ENCODE measurements at regions not wholly inside any gene's neighbourhood (a gene's known extent, or its start where the extent isn't known, plus 50 kb on each side); places are given as distances from the start of the nearest gene placed in this dataset.
"Not testable (repeated sequence)": the region's sequence is repeated elsewhere in the genome, so short reads cannot be mapped to it uniquely, and the experiment has no call there.

DNA sequence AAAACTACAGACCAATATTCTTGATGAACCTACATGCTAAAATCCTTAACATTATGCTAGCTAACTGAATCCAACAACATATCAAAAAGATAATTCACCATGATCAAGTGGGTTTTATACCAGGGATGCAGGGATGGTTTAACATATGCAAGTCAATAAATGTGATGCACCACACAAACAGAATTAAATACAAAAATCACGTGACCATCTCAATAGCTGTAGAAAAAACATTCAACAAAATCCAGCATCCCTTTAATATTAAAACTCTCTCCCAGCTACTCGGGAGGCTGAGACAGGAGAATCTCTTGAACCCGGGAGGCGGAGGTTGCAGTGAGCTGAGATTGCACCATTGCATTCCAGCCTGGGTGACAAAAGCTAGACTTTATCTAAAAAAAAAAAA, 1056.8 kb downstream of the TSN start:
- DNase-seq, result not testable (repeated sequence)

DNA sequence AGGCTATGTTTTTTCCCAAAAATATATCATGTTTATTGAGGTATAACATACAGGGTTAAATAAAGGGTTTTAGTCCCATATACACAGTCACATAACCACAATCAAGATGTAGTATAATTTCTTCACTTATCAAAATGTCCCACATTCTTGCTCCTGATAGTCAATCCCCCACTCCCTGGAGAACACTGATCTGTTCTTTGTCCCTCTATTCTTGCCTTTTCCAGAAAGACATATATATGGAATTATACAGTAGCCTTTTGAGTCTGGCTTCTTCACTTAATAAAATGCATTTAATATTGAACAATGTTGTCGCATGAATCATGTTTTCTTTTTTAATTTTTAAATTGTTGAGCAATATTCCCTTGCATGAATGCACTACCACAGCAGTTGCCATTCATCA, 1059.7 kb downstream of the TSN start:
- no peak for DNase-seq

DNA sequence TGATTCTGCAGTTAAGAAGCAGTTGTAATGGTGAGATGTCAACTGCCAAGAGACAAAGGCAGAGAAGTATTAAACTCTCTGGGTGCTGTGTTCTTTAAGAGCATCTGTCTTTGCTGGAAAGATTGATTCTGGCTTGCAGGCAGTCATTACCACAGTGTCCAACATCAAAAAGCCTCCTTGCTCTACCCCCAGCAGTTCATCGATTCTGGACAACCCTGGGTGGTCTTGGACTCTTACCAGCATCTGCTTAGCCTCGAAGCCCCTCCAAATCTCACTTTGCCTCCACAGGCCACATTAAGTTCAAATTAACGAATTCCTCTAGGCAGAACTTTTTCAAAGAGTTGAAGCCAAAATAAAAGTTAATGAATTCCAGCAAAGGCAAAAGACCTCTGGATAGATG, 1061.4 kb downstream of the TSN start:
- no peak for DNase-seq

DNA sequence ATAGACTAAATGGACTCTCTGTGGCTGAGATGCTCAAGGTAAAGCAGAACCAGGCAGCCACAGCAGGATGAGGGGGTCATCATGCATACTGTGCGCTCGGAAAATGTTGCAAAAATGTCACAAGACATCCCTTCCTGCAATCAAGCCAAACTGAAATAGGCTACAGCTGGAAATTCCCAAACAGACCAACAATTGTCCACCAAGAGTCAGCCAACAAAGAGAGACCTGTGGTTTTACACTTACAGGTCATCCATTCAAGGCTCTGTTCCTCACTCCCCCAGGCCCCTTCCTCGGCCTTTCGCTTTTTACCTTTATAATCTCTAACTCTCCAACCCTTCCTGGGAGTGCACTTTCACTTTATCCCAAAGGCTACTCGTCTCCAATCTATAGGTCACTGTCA, 1066.9 kb downstream of the TSN start:
- DNase-seq, result no peak

DNA sequence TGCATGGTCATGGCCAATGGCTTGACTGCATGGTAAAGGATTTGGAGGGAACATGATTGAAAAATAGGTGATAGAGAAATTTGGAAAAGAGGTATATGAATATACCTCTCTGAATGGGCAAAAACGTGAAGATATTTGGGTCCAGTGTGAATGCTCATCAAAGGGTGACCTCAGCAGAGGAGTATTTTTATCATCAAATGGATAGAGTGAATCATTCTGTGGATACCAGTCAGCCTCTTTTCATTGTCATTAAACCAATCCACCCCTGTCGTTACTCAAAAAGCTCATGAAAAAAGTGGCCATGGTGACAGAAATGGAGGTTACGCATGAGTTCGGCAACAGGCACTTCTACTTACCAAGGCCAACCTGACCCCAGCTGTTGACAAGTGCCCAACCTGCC, 1074.7 kb downstream of the TSN start:
- no peak for DNase-seq

DNA sequence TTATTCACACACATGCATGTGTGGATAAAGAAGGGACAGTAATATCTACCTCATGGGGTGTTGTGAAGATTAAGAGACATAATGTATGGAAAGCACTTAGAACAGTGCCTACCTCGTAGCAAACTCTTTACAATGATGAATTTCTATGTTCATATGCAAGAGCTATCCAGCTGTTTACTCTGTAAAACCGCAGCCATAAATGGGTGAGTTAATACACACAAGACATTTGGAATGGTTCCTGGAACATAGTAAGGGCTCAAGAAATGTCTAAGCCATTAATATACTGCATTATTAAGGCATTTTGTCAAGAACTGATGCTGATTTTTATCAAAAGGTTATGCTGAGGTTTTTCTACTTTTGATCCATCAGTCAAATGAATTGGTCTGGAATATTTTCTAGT, 1076.2 kb downstream of the TSN start:
- DNase-seq, result no peak

DNA sequence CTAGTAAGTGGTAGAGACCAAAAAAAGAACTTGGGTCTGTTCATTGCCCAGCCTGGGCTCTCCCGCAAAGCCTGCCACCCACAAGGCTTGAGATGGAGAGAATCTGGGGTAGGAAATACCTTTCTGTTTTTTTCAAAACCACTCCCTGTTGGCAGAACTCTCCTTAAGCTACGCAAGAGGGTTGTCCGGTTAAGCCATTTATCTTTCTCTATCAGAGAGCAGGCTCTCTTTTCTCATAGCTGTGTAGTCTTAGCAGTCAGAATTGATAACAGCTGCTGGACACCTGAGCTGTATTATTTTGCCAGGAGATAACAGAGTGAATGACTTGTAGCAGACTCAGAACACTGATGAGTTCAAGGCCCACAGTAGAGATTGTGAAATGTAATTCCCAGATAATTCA, 1088.1 kb downstream of the TSN start:
- no peak for DNase-seq

DNA sequence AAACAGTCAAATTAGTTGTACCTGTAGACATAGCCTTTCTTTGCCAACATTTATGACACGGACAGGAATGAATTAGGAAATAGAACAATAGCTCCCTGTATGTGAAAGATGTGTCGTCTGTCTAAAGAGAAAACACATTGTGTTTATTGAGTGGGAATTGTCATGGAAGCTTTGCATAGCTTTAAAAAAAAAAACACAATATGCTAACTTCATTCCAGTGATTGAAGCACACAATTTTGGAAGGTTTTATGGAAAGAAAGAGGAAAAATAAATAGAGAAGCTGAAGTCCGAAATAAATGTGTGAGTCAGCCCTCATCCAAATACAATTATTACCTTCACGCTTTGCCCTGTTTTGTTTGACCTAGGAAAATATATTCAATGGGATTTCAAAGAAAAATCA, 1095.7 kb downstream of the TSN start:
- DNase-seq, result no peak

DNA sequence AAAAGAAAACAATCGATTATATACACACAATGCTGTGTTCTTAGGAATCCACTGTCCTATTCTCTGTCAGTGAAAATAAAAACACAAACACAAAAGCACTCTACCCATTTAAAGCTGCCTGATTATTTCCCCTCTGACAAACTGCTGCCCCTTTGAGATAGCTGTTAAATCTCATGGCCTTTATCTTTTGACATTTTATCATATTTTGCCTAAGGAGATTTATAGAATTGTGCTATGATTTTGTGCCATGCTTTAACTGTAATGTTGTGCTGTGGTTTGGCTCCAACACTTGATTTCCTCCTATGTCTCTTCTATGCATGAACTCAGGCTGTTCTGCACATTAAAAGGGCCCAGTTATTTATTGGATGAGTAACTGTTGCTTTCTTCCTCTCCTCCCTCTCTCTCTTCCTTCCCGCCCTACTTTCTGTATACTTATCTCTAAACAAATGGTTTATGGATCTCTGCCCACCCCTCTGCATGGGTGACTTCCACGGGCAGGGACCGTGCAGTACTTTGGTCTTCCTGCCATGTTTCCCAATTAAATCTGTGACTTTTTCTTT, 1096.6 kb downstream of the TSN start:
- no peak for DNase-seq

DNA sequence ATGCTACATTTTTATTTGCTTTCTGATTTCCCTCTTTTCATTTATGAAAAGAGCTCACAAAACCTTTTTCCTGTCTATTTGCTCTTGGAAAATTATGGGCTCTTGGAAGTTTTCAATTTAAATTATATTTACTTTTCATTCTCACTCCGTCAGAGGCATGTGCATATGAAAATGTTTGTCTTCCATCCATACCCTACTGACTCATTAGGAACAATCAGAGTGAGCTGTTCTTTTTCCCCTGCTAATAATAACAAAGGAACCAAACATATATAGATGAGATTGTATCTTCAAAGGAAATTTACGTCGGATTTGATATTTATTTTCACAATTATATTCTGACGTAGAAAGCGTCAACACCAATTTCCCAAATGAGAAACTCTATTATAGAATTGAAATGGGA, 1101.2 kb downstream of the TSN start:
- DNase-seq, result no peak

DNA sequence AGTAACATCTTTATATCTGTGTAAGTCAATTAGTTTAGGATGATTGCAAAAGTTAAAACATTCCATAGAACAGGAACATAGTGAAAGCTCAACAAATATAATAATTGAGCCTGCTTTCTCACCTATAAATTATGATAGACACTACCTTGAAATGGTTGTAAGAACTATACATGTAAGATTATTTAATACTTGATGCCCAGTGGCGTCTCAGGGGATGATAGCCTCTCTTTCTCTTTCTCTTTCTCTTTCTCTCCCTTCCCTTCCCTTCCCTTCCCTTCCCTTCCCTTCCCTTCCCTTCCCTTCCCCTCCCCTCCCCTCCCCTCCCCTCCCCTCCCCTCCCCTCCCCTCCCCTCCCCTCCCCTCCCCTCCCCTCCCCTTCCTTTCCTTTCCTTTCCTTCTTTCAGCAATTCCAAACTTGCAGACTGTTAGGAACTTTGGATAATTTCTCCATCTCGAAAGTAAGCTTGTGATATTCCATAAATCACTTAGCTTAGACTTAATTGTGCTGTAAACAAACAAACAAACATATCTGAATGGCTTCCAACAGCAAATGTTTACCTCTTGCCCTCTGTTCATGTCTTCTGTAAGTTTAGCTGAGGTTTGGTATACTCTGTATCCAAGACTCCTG, 1102.7 kb downstream of the TSN start:
- DNase-seq, result no peak

DNA sequence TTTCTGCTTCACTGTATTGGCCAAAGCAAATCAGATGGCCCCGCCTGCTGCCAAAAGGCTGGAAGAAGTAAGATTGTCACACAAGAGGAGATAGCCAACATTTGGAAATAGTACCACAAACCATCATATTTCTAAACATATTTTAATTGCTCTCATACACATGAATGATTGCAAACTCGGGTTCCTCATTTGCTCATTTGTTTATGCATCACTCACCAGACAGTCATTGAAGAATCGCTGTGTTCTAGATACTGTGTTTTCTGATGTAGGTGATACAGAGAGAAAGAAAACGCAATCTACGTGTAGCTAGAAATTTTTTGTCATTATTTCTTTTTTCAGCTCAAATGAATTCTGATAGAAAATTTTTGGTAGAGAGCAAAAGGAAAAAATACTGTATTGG, 1103.4 kb downstream of the TSN start:
- DNase-seq, result no peak

DNA sequence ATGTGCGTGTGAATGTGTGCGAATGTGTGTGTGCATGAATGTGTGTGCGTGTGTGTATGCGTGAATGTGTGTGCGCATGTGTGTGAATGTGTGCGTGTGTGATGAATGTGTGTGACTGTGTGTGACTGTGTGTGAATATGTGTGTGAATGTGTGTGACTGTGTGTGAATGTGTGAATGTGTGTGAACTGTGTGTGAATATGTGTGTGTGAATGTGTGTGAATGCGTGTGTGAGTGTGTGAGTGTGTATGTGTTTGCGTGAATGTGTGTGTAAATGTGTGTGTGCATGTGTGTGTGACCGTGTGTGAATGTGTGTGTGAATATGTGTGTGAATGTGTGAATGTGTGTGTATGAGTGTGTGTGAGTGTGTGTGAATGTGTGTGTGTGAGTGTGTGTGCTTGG, 1103.8 kb downstream of the TSN start:
- DNase-seq, result no peak

DNA sequence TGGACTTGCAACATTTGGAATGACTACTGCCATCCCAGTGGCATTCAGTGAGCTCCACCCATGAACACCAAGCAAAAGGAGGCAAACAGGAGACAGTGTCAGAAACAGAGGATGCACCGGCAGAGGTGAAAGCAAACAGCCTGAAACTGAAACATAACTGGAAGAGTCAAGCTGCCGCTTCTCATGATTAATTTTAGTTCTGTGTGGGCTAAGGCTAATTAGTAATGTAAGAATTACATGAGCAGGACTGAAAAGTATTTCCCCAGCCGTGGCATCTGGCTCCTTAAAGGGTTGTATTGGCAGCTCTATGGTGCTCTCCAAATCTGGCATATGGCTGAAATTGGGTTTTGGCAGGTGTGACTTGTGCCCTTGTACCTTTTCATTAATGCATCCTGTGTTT, 1108.1 kb downstream of the TSN start:
- no peak for DNase-seq

DNA sequence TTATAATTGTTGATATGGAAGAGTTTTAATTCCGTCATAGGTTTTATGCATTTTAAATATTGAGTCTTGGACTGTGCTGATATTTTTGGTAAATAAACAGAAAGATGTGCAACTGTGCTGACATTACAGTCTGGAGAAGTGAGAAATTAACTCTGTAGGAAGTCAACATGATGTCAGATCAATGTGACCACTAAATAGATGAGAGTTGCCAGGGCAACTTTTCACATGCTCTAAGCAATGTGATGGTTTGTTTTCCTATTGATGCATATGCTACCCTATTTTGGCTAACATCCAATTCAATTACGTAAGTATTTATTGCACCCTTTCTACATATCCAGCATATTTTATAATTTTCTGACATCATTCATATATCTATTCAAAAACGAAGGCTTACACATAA, 1109.3 kb downstream of the TSN start:
- DNase-seq, result no peak

DNA sequence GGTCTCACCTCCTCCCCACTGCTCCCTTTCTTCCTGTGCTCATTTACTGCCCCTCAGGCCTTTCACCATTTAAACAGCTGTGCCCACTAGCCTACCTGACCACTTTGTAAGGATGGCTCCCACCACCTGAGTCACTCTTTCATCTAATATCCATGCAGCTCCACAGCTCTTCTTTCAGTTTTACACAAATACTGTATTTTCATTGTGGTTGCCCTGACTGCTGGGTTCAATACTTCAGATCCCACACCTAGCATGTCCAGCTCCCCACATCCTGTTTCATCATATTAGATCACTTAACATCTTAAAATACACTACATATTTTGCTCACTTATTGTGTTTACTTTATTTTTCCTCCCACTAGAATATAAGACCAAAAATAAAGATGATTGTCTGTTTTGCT, 1110.6 kb downstream of the TSN start:
- no peak for DNase-seq

DNA sequence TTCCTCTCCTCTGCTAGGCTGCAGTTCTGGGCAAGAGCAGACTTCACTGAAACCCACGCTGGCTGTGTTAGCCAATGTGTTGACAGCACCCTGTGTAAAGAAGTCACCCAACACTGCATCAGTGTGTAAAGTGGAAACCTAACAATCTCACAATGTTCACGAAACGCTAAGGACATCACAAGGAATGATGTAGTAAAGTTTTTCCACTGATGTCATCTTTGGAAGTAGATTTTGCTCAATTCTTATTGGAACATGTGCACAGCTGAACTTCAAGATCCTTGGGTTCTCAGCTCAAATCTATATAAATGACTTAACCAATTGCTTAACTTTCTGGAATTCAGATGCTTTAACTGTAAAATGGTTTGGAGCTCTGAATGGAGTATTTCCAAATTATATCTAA, 1112.5 kb downstream of the TSN start:
- peak; percentile 23 for DNase-seq

DNA sequence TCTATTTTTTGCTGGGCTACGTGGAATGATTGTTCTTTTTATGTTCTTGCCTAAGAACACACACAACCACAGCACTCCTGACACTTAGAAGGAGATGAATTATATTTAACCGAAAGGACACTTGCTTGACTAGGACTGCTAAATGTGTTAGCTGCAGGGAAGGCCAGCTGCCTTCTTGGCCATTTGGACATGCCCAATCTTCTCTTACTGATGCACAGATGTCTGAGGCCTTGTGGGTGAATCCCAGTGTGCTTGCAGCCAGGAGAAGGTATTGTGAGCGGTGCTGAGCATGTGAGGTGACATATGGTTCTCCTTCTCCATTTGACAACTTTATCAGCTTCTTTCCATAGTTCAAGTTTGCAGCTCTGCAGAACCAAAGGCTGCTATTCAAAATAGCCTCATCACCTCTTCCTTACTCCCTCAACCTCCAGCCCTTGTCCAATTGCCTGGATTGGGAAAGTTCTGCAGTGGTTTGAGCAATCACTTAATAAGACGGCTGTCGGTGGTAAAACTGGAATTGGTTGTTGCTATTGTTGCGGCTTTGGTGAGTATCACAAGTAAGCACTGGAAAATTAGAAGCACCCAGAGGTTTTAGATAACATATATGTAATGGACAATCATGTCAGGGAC, 1113.3 kb downstream of the TSN start:
- DNase-seq, result no peak

DNA sequence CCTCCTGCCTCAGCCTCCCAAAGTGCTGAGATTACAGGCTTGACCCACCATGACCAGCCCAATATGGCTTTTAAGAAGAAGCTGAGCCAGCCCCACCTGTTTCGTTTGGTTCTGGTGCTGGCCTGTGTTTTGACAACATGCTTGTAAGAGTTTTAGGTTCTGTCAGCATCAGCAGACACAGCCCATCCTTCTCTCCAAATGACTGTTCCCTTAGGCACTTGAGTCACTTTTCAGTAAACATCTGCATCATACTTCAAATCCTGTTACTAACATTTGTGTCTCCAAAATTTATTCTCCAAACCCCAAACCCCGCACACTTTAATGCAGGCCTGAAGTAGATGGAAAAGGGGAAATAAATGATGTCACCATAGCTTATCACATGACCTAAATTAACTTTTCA, 1118.5 kb downstream of the TSN start:
- DNase-seq, result peak; percentile 22

DNA sequence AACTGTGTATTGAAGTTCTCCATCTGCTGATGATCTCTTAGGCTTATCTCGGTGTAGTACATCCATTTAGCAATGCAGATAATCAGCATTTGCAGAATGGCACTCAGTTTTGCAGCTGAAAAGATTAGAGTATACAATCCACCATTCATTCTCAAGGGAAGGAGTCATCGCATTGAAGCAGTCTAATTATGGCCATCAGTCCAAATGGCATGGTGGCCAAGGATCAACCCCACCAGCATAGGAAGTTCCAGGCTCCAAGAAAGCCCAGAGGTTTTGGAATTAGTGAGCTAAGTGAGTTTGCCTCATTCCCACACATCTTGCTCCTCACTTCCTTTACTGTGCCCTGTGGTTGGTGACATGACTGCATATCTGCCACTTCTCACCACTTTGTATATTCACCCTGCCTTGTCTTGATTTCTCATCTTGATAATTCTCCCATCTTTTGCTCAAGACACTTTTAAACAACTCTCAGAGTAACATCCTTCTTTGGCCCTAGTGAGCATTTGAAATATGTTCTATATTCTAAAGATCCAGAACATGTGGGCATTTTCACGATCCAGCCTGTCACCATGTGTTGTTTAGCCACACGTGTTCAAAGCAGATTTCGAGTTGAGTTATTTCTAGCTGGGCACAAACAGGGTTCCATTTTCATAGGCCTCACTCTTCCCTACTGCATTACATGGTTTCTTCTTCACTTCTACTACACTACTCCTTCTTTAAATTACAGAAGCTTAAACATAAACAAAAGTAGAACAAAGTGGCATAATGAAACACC, 1119.8 kb downstream of the TSN start:
- no peak for DNase-seq

DNA sequence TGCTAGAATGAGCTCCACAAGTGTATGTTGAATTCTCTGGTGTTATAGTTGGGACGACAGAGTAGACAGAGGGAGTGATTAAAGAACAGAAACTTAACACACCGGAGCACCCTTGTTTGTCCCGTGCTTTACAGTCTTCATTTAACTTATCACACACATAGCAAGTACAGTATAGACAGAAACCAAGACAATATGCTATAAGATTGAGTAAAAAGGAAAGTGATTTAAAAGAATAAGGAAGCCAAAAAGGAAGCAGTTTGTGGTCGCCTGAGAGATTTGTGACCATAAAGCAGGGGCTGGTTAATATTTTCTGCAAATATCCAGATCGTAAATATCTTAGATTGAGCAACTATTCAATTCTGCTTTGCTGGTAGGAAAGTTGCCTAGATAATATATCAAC, 1128.4 kb downstream of the TSN start:
- DNase-seq, result no peak

DNA sequence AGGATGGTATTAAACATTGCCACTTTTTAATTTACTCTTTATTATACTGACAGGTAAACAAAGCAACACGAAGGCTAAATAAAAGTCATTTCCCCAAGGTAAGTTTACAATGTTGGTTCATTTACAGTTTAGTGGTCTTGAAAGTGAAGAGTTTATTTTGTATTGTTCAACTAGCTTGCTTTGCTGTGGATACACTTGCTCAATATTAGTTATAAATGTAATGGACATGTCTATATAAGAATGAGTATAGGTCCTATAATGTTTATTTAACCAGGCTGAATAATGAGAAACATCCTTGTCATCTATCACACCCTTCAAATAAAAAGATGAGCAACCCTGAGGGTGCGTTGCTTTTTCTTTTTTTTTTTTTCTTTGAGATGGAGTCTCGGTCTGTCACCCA, 1129.4 kb downstream of the TSN start:
- DNase-seq, result no peak

DNA sequence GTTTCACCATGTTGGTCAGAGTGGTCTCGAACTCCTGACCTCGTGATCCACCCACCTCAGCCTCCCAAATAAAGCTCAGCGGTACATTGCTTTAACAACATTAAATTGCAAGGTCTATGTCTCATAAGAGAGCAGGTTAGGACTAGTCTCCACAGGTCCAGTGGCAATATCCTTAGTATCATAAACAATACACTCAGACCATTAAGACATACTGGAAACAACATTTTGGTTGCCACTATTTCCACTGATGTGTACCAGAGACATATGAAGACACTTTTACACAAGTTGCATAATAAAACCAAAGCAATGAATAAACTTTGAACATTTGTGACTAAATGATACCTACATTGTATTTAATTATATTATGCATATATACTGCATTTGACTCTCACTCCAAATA, 1130.0 kb downstream of the TSN start:
- DNase-seq, result no peak

Data from hindlimb muscle (tissue), 1 donor.